Endothelial cell of umbilical vein (primary cell): ENCODE measurements at regions not wholly inside any gene's neighbourhood (a gene's known extent, or its start where the extent isn't known, plus 50 kb on each side); places are given as distances from the start of the nearest gene placed in this dataset.

ENCODE experiments used
- BruUV-seq: library from RNA; stranded (reverse); fragments of 400-500 nt; replicated peaks from 2 replicates; lab custom pipeline; 2021; lab: Mats Ljungman, UMichigan
- CTCF ChIA-PET: fragments of 300-600, 350-600 bp; sonication (Branson Sonifier 250); formaldehyde crosslinking; loops from one replicate; lab custom pipeline; 2021; ENCODE audit warnings: antibody characterized with exemption, inconsistent platforms; lab: Charles Lee
- POLR2A ChIA-PET: fragments of 300-600, 350-600 bp; sonication (Branson Sonifier 250); formaldehyde crosslinking; loops from one replicate; lab custom pipeline; 2021; ENCODE audit warnings: antibody characterized with exemption, inconsistent platforms; lab: Charles Lee
- DNase-seq: peaks from one replicate; pipeline ENCODE4 v3.0.0-alpha.2; 2011; ENCODE audit warnings: low read depth, low spot score
- FAIRE-seq: peaks from 2 replicates; lab custom pipeline; 2011; peaks lifted over from hg19 to GRCh38; lab: Jason Lieb, UNC
- H2AFZ ChIP-seq: 2 replicates; pipeline ENCODE4 v1.6.0; 2012; ENCODE audit warnings: low read depth, low read length, control low read depth, inconsistent platforms
- H3K27ac ChIP-seq: 2 replicates; pipeline ENCODE4 v1.5.1; 2011; ENCODE audit warnings: low read depth, mild to moderate bottlenecking, control low read depth, low read length, moderate library complexity; ENCODE audit not compliant: insufficient read depth
- H3K27me3 ChIP-seq, 2 experiments: 2 replicates each; pipeline versions ENCODE4 v1.6.0 to v1.6.1; 2011; ENCODE audit warnings: low read length in 2 of 2, mixed read lengths in 1 of 2; ENCODE audit not compliant: control insufficient read depth in 2 of 2, insufficient read depth in 2 of 2
- H3K36me3 ChIP-seq, 2 experiments: 2 replicates in 1 of 2; 3 replicates in 1 of 2; pipeline ENCODE4 v1.5.1; 2011; ENCODE audit warnings: low read length in 2 of 2, mild to moderate bottlenecking in 1 of 2, moderate library complexity in 1 of 2; ENCODE audit not compliant: control insufficient read depth in 2 of 2, insufficient read depth in 2 of 2; ENCODE audit errors: extremely low read depth in 1 of 2
- H3K4me1 ChIP-seq: 3 replicates; pipeline ENCODE4 v1.5.1; 2011; ENCODE audit warnings: mild to moderate bottlenecking, low read length; ENCODE audit not compliant: control insufficient read depth, insufficient read depth; ENCODE audit errors: extremely low read depth
- H3K4me2 ChIP-seq: 2 replicates; pipeline ENCODE4 v1.6.1; 2011; ENCODE audit warnings: low read length, control low read depth, mixed read lengths; ENCODE audit not compliant: insufficient read depth
- H3K4me3 ChIP-seq, 3 experiments: fragments of 200-600 bp in 1 of 3; sonication (generic), shearing (Covaris generic) in 1 of 3; replicated peaks in 1 of 3; 2 replicates each; pipeline ENCODE4 v1.5.1; 2011 to 2016; ENCODE audit warnings: control low read depth in 3 of 3, low read length in 3 of 3, mild to moderate bottlenecking in 2 of 3, inconsistent platforms in 1 of 3, low read depth in 1 of 3, moderate library complexity in 1 of 3; ENCODE audit not compliant: insufficient read depth in 1 of 3
- H3K79me2 ChIP-seq: 2 replicates; pipeline ENCODE4 v1.6.0; 2012; ENCODE audit warnings: low read length, inconsistent platforms; ENCODE audit not compliant: control insufficient read depth, insufficient read depth
- H3K9ac ChIP-seq: replicated peaks from 2 replicates; pipeline ENCODE3; 2011; ENCODE audit warnings: low read length, control low read depth; ENCODE audit not compliant: insufficient read depth; ENCODE audit errors: extremely low read depth
- H3K9me1 ChIP-seq: replicated peaks from 3 replicates; pipeline ENCODE4 v1.6.0; 2011; ENCODE audit warnings: mild to moderate bottlenecking, low read length; ENCODE audit not compliant: control insufficient read depth, insufficient read depth; ENCODE audit errors: extremely low read depth
- H3K9me3 ChIP-seq: replicated peaks from 2 replicates; pipeline ENCODE4 v1.5.1; 2012; ENCODE audit warnings: low read length, inconsistent platforms; ENCODE audit not compliant: control insufficient read depth, insufficient read depth
- H4K20me1 ChIP-seq: replicated peaks from 2 replicates; pipeline ENCODE3; 2011; ENCODE audit warnings: mild to moderate bottlenecking, low read length; ENCODE audit not compliant: control insufficient read depth, insufficient read depth; ENCODE audit errors: extremely low read depth
- EZH2 ChIP-seq: IDR thresholded peaks from 2 replicates; pipeline ENCODE4 v1.6.1; 2012; ENCODE audit warnings: borderline replicate concordance, low read depth, mild to moderate bottlenecking, moderate library complexity, low read length, inconsistent platforms; ENCODE audit not compliant: severe bottlenecking
- FOS ChIP-seq: IDR thresholded peaks from 2 replicates; pipeline ENCODE4 v1.6.1; 2011; ENCODE audit warnings: mild to moderate bottlenecking, low read length, moderate library complexity, borderline replicate concordance; ENCODE audit not compliant: insufficient read depth
- GATA2 ChIP-seq: IDR thresholded peaks from 2 replicates; pipeline ENCODE4 v1.7.0; 2011; ENCODE audit warnings: low read depth, mild to moderate bottlenecking, moderate library complexity, mixed read lengths, low read length; ENCODE audit not compliant: insufficient read length, insufficient read depth
- JUN ChIP-seq: IDR thresholded peaks from 2 replicates; pipeline ENCODE4 v1.6.1; 2011; ENCODE audit warnings: borderline replicate concordance, low read depth; ENCODE audit not compliant: insufficient read length, insufficient read depth
- MYC ChIP-seq: IDR thresholded peaks from one replicate; pipeline ENCODE4 v1.6.1; 2011; ENCODE audit warnings: mild to moderate bottlenecking, low read depth, low read length
- POLR2A ChIP-seq: IDR thresholded peaks from 2 replicates; pipeline ENCODE4 v1.6.1; 2012; ENCODE audit warnings: low read depth, mild to moderate bottlenecking, control low read depth, low read length
- POLR2AphosphoS5 ChIP-seq: IDR thresholded peaks from 2 replicates; pipeline ENCODE4 v1.6.1; 2012; ENCODE audit warnings: low read depth, mild to moderate bottlenecking, control low read depth, low read length, moderate library complexity; ENCODE audit not compliant: insufficient read depth
- dilution Hi-C: fragments of 300-500 bp; cut with MboI; formaldehyde crosslinking; loops from one replicate; pipeline ENCODE4 v1.15.0; 2019; ENCODE audit warnings: low sequenced_read_pairs; ENCODE audit not compliant: extremely low pct_ligation_motif_present
- intact Hi-C: fragments of 100-400 bp; cut with micrococcal nuclease; formaldehyde crosslinking; loops from one replicate; pipeline ENCODE4 v1.10.0; 2022
- TF ChIP-seq, protein P1 (sequence below): IDR thresholded peaks from 2 replicates; pipeline ENCODE4 v1.6.1; 2011; ENCODE audit not compliant: insufficient read depth, insufficient read length
- TF ChIP-seq, protein P2 (sequence below), 2 donors: IDR thresholded peaks; 1 replicate in 1 of 2; 2 replicates in 1 of 2; pipeline ENCODE4 v1.5.1; 2011; ENCODE audit warnings: low read length in 2 of 2, mild to moderate bottlenecking in 2 of 2, moderate library complexity in 2 of 2, control low read depth in 1 of 2, inconsistent platforms in 1 of 2, low read depth in 1 of 2; ENCODE audit not compliant: insufficient read depth in 1 of 2; ENCODE audit errors: extremely low read depth in 1 of 2

DNA sequence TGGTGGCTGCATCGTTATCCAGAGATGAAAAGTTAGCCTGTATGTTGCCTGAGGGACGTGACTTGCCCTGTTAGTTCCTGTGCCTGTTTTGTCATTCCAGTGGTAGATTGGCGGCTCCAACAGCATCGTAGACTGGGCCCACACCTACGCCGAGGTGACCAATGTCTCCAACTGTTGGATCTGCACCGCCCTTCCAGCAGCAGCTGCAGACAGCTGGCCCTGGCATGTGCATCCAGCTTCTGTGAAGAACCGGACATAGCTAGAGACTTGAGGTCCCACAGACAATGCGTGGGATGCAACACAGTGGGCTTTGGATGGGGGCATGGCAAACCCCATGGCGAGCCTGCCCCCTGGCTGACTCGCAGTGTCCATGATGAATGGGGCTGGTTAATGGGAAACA, 93.0 kb upstream of the TMPO start:
- H3K36me3 ChIP-seq = no peaks in the 10 kb centered on the region
- TF ChIP-seq MYC = no peak
- TF ChIP-seq EZH2 = no peak
- TF ChIP-seq GATA2 = no peak
- TF ChIP-seq, protein P1, sequence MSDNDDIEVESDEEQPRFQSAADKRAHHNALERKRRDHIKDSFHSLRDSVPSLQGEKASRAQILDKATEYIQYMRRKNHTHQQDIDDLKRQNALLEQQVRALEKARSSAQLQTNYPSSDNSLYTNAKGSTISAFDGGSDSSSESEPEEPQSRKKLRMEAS = no peak
- TF ChIP-seq POLR2A = no peak
- TF ChIP-seq FOS = no peak
- no peak for TF ChIP-seq JUN
- no peak for TF ChIP-seq POLR2AphosphoS5
- TF ChIP-seq, protein P2, sequence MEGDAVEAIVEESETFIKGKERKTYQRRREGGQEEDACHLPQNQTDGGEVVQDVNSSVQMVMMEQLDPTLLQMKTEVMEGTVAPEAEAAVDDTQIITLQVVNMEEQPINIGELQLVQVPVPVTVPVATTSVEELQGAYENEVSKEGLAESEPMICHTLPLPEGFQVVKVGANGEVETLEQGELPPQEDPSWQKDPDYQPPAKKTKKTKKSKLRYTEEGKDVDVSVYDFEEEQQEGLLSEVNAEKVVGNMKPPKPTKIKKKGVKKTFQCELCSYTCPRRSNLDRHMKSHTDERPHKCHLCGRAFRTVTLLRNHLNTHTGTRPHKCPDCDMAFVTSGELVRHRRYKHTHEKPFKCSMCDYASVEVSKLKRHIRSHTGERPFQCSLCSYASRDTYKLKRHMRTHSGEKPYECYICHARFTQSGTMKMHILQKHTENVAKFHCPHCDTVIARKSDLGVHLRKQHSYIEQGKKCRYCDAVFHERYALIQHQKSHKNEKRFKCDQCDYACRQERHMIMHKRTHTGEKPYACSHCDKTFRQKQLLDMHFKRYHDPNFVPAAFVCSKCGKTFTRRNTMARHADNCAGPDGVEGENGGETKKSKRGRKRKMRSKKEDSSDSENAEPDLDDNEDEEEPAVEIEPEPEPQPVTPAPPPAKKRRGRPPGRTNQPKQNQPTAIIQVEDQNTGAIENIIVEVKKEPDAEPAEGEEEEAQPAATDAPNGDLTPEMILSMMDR (IDR thresholded peaks at IDR 0.05; ENCODE audit: extremely low read depth in 1 of 2, insufficient read depth in 1 of 2, low read depth in 1 of 2, low read length in 2 of 2) = no peak
- intact Hi-C loops = no loop called here
- H3K4me1 ChIP-seq = peaks cover 17% of the 10 kb centered on the region
- H3K27me3 ChIP-seq = no peaks in the 10 kb centered on the region
- POLR2A ChIA-PET = no interaction called here
- no TSS peak for BruUV-seq
- FAIRE-seq (no peak), DNase-seq (no peak)
- no peak overlapping the region for H3K4me3 ChIP-seq
- no peaks in the 10 kb centered on the region for H3K79me2 ChIP-seq
- H2AFZ ChIP-seq = no peak overlapping the region
- no peak overlapping the region for H3K4me2 ChIP-seq
- no peaks in the 10 kb centered on the region for H3K9me3 ChIP-seq
- no peak overlapping the region for H3K9ac ChIP-seq
- dilution Hi-C loops = no loop called here
- H3K9me1 ChIP-seq = no peaks in the 10 kb centered on the region
- CTCF ChIA-PET = no interaction called here
- H4K20me1 ChIP-seq = no peaks in the 10 kb centered on the region
- no peak overlapping the region for H3K27ac ChIP-seq
